PC-3 (cell line): ENCODE measurements at regions not wholly inside any gene's neighbourhood (a gene's known extent, or its start where the extent isn't known, plus 50 kb on each side); places are given as distances from the start of the nearest gene placed in this dataset.

Experiments used
- ATAC-seq: fragments of 200-7000 bp; cut with Tn5 transposase; 2 replicates; pipeline ENCODE4 v1.9.1; 2020; ENCODE audit warnings: mild to moderate bottlenecking, moderate library complexity
- BruUV-seq: library from RNA; stranded (reverse); fragments of 400-500 nt; replicated peaks from 2 replicates; lab custom pipeline; 2021; lab: Mats Ljungman, UMichigan
- CTCF ChIA-PET: fragments of 300-600 bp; sonication (Branson Sonifier 250); formaldehyde crosslinking; loops from one replicate; lab custom pipeline; 2022; ENCODE audit warnings: antibody characterized with exemption; lab: Charles Lee
- POLR2A ChIA-PET: fragments of 300-600 bp; sonication (Branson Sonifier 250); formaldehyde crosslinking; loops from one replicate; lab custom pipeline; 2022; ENCODE audit warnings: antibody characterized with exemption; ENCODE audit not compliant: unreplicated experiment; lab: Charles Lee
- DNase-seq: peaks from one replicate; pipeline ENCODE4 v3.0.0-alpha.2; 2015
- H2AFZ ChIP-seq: fragments of 300-600 bp; sonication (generic); 2 replicates; pipeline ENCODE4 v1.6.0; 2016; ENCODE audit warnings: antibody characterized with exemption, low read length
- H3F3A ChIP-seq: fragments of 300-600 bp; sonication (generic); one replicate; pipeline ENCODE4 v1.6.0; 2017; ENCODE audit warnings: antibody characterized with exemption, low read length, control low read depth, mild to moderate bottlenecking; ENCODE audit not compliant: unreplicated experiment
- H3K27ac ChIP-seq: fragments of 300-600 bp; sonication (generic); 2 replicates; pipeline ENCODE4 v1.5.1; 2016; ENCODE audit warnings: mild to moderate bottlenecking, low read length
- H3K27me3 ChIP-seq: fragments of 300-600 bp; sonication (generic); 2 replicates; pipeline ENCODE4 v1.6.1; 2016; ENCODE audit warnings: low read length, mixed read lengths
- H3K36me3 ChIP-seq: fragments of 300-600 bp; sonication (generic); 2 replicates; pipeline ENCODE4 v1.6.1; 2016; ENCODE audit warnings: low read depth, mixed run types, low read length, mixed read lengths
- H3K4me1 ChIP-seq: fragments of 300-600 bp; sonication (generic); 2 replicates; pipeline ENCODE4 v1.5.1; 2016; ENCODE audit warnings: low read length; ENCODE audit not compliant: insufficient read depth
- H3K4me2 ChIP-seq: fragments of 300-600 bp; sonication (generic); 2 replicates; pipeline ENCODE4 v1.6.0; 2016; ENCODE audit warnings: low read length
- H3K4me3 ChIP-seq: fragments of 300-600 bp; sonication (generic); 2 replicates; pipeline ENCODE4 v1.5.1; 2016; ENCODE audit warnings: mild to moderate bottlenecking, low read length, mixed read lengths
- H3K79me2 ChIP-seq: fragments of 300-600 bp; sonication (generic); 2 replicates; pipeline ENCODE4 v1.6.1; 2017; ENCODE audit warnings: low read length, mixed read lengths
- H3K9ac ChIP-seq: fragments of 300-600 bp; sonication (generic); 2 replicates; pipeline ENCODE4 v1.6.0; 2016; ENCODE audit warnings: mild to moderate bottlenecking, low read length
- H3K9me2 ChIP-seq: fragments of 300-600 bp; sonication (generic); replicated peaks from 2 replicates; pipeline ENCODE4 v1.6.1; 2016; ENCODE audit warnings: mixed run types, low read length, mixed read lengths
- H3K9me3 ChIP-seq: fragments of 300-600 bp; sonication (generic); 2 replicates; pipeline ENCODE4 v1.6.1; 2016; ENCODE audit warnings: low read length, mixed read lengths
- H4K20me1 ChIP-seq: fragments of 300-600 bp; sonication (generic); 2 replicates; pipeline ENCODE4 v1.6.1; 2016; ENCODE audit warnings: low read length, mixed read lengths
- CTCF ChIP-seq: fragments of 300-600 bp; sonication (generic); conservative IDR thresholded peaks from 2 replicates; pipeline ENCODE4 v1.5.1; 2017; ENCODE audit warnings: antibody characterized with exemption, low read depth, mild to moderate bottlenecking, low read length
- EZH2 ChIP-seq: fragments of 300-600 bp; sonication (generic); IDR thresholded peaks from one replicate; pipeline ENCODE4 v1.6.1; 2017; ENCODE audit warnings: antibody characterized with exemption, mild to moderate bottlenecking, low read length; ENCODE audit not compliant: unreplicated experiment
- EZH2phosphoT487 ChIP-seq: fragments of 300-600 bp; sonication (generic); IDR thresholded peaks from 2 replicates; pipeline ENCODE4 v1.6.1; 2018; ENCODE audit warnings: mild to moderate bottlenecking, antibody characterized with exemption, low read length, borderline replicate concordance
- intact Hi-C: fragments of 100-400 bp; cut with micrococcal nuclease; formaldehyde crosslinking; loops from 2 replicates; pipeline ENCODE4 v1.9.0; 2023

- no peak overlapping the region for H3K27ac ChIP-seq
- H3K4me2 ChIP-seq = peak overlapping the region; percentile 42
- intact Hi-C loops = loop anchor here (1.0 to 10.0 kb wide), 5 partner anchors 170 to 911 kb away; partner anchors contain the start of gene ANKRD50
Measured at GRCh38 chr4:125244848-125245450, 69.8 kb upstream of the FAT4 start.

GRCh38 chr4:125243789-125244397, 70.9 kb upstream of the FAT4 start:
- no TSS peak for BruUV-seq
- Histone ChIP-seq H2AFZ (peak overlapping the region; percentile 55), H3K27ac (0 out of 2 replicates have a peak overlapping the region, but pooled peaks have one; percentile 18), H3K9me2 (no peaks in the 10 kb centered on the region), H3K79me2 (no peaks in the 10 kb centered on the region), H3K27me3 (no peaks in the 10 kb centered on the region), H3K4me3 (no peak overlapping the region), H4K20me1 (no peaks in the 10 kb centered on the region), H3K9ac (no peak overlapping the region), H3K36me3 (no peaks in the 10 kb centered on the region), H3K9me3 (no peaks in the 10 kb centered on the region), H3F3A (no peaks in the 10 kb centered on the region), H3K4me1 (peaks cover 14% of the 10 kb centered on the region), H3K4me2 (no peak overlapping the region)
- ATAC-seq (peak; percentile 78), DNase-seq (peak; percentile 28)
- ChIA-PET CTCF (interaction anchor here (0.7 kb wide), 1 partner anchor 303 kb away, joined by 3 read pairs; no protein-coding TSS in a partner anchor), POLR2A (no interaction called here)
- intact Hi-C loops = loop anchor here (2.0 to 10.0 kb wide), 3 partner anchors 169 to 812 kb away; no protein-coding TSS in a partner anchor
- TF ChIP-seq EZH2phosphoT487 (no peak), EZH2 (no peak), CTCF (no peak)

More at GRCh38 chr4:125244848-125245450, 69.8 kb upstream of the FAT4 start:
- H3K4me1 ChIP-seq = peaks cover 14% of the 10 kb centered on the region
- H3K9ac ChIP-seq = no peak overlapping the region
- no peaks in the 10 kb centered on the region for H3K9me2 ChIP-seq
- CTCF ChIA-PET = interaction anchor here (0.6 kb wide), 3 partner anchors 534 to 909 kb away, joined by 3 read pairs; no protein-coding TSS in a partner anchor
- no peaks in the 10 kb centered on the region for H3K36me3 ChIP-seq
- H2AFZ ChIP-seq = peak overlapping the region; percentile 64
- no peaks in the 10 kb centered on the region for H3K27me3 ChIP-seq
- no peaks in the 10 kb centered on the region for H3K79me2 ChIP-seq
- no peaks in the 10 kb centered on the region for H4K20me1 ChIP-seq
- ATAC-seq (peak; percentile 40), DNase-seq (peak; percentile 46)
- POLR2A ChIA-PET = interaction anchor here (0.7 kb wide), 1 partner anchor 234 kb away, joined by 3 read pairs; no protein-coding TSS in a partner anchor
- H3F3A ChIP-seq = no peaks in the 10 kb centered on the region
- peak; percentile 67 for TF ChIP-seq CTCF
- TF ChIP-seq EZH2phosphoT487 = no peak
- H3K4me3 ChIP-seq = no peak overlapping the region; the same call in 1 of the 2 replicates
- no peaks in the 10 kb centered on the region for H3K9me3 ChIP-seq
- BruUV-seq = no TSS peak

- Histone ChIP-seq H3K9me3 (no peaks in the 10 kb centered on the region), H4K20me1 (no peaks in the 10 kb centered on the region), H3K4me3 (no peak overlapping the region), H3K4me2 (no peak overlapping the region), H3F3A (no peaks in the 10 kb centered on the region), H3K4me1 (no peaks in the 10 kb centered on the region), H3K36me3 (no peaks in the 10 kb centered on the region), H3K27ac (no peak overlapping the region), H3K9ac (no peak overlapping the region), H3K27me3 (no peaks in the 10 kb centered on the region), H3K9me2 (no peaks in the 10 kb centered on the region), H3K79me2 (no peaks in the 10 kb centered on the region), H2AFZ (no peak overlapping the region)
- DNase-seq (no peak), ATAC-seq (no peak)
- no peak for TF ChIP-seq EZH2phosphoT487
- TF ChIP-seq EZH2 = no peak
- no peak for TF ChIP-seq CTCF
- ChIA-PET POLR2A (no interaction called here), CTCF (no interaction called here)
- BruUV-seq = no TSS peak
- intact Hi-C loops = no loop called here
Measured at GRCh38 chr4:125235971-125236370, 78.8 kb upstream of the FAT4 start.
